ENCODE measurements at regions not wholly inside any gene's neighbourhood (a gene's known extent, or its start where the extent isn't known, plus 50 kb on each side); places are given as distances from the start of the nearest gene placed in this dataset.

- Histone ChIP-seq H2AFZ (ENCODE audit: low read length) (no peak overlapping the region), H3K9me3 (ENCODE audit: low read length) (no peaks in the 10 kb centered on the region), H4K20me1 (ENCODE audit: low read length) (no peaks in the 10 kb centered on the region), H3K4me2 (ENCODE audit: low read length) (peak overlapping the region; percentile 70), H3K27ac (ENCODE audit: low read length) (peak overlapping the region; percentile 79), H3K36me3 (ENCODE audit: low read depth, low read length) (no peaks in the 10 kb centered on the region), H3K9me2 (replicated peaks; ENCODE audit: low read length) (no peaks in the 10 kb centered on the region), H3F3A (ENCODE audit: low read length, unreplicated experiment) (no peaks in the 10 kb centered on the region), H3K4me3 (ENCODE audit: low read length) (peak overlapping the region; percentile 20; the same call in 1 of the 2 replicates), H3K27me3 (ENCODE audit: low read length) (no peaks in the 10 kb centered on the region), H3K79me2 (ENCODE audit: low read length) (no peaks in the 10 kb centered on the region), H3K9ac (ENCODE audit: low read length) (no peak overlapping the region), H3K4me1 (ENCODE audit: insufficient read depth, low read length) (peaks cover 50% of the 10 kb centered on the region)
- intact Hi-C loops (cut with micrococcal nuclease), result no loop called here
- POLR2A ChIA-PET (ENCODE audit: unreplicated experiment), result interaction anchor here (0.5 to 0.6 kb wide), 2 partner anchors 15 to 58 kb away, joined by 4 to 11 read pairs; partner anchors contain the start of gene GRAMD2B
- DNase-seq (peak; percentile 84), ATAC-seq (peak; percentile 52)
- BruUV-seq (replicated peaks), result no TSS peak
- no peak for TF ChIP-seq CTCF (conservative IDR thresholded peaks at IDR 0.05; ENCODE audit: low read depth, low read length)
- no peak for TF ChIP-seq EZH2 (IDR thresholded peaks at IDR 0.05; ENCODE audit: low read length, unreplicated experiment)
- TF ChIP-seq EZH2phosphoT487 (IDR thresholded peaks at IDR 0.05; ENCODE audit: borderline replicate concordance, low read length), result no peak
- CTCF ChIA-PET, result no interaction called here
These were observed 57.6 kb upstream of the GRAMD2B start for GRCh38 chr5:126365446-126366198.

GRCh38 chr5:126366199-126366560 lies 57.0 kb upstream of the GRAMD2B start:
- ChIA-PET POLR2A (ENCODE audit: unreplicated experiment) (interaction anchor here (0.5 to 0.6 kb wide), 2 partner anchors 16 to 95 kb away, joined by 3 to 11 read pairs; no protein-coding TSS in a partner anchor), CTCF (no interaction called here)
- Histone ChIP-seq H3K79me2 (ENCODE audit: low read length) (no peaks in the 10 kb centered on the region), H3K27me3 (ENCODE audit: low read length) (no peaks in the 10 kb centered on the region), H3K9ac (ENCODE audit: low read length) (no peak overlapping the region), H3K4me1 (ENCODE audit: insufficient read depth, low read length) (peaks cover 55% of the 10 kb centered on the region), H3F3A (ENCODE audit: low read length, unreplicated experiment) (no peaks in the 10 kb centered on the region), H4K20me1 (ENCODE audit: low read length) (no peaks in the 10 kb centered on the region), H3K27ac (ENCODE audit: low read length) (peak overlapping the region; percentile 79), H3K4me3 (ENCODE audit: low read length) (peak overlapping the region; percentile 20; the same call in 1 of the 2 replicates), H3K9me3 (ENCODE audit: low read length) (no peaks in the 10 kb centered on the region), H3K9me2 (replicated peaks; ENCODE audit: low read length) (no peaks in the 10 kb centered on the region), H3K36me3 (ENCODE audit: low read depth, low read length) (no peaks in the 10 kb centered on the region), H2AFZ (ENCODE audit: low read length) (no peak overlapping the region), H3K4me2 (ENCODE audit: low read length) (peak overlapping the region; percentile 65)
- DNase-seq (peak; percentile 38), ATAC-seq (no peak)
- BruUV-seq (replicated peaks), result no TSS peak
- intact Hi-C loops (cut with micrococcal nuclease), result no loop called here
- TF ChIP-seq EZH2 (IDR thresholded peaks at IDR 0.05; ENCODE audit: low read length, unreplicated experiment) (no peak), EZH2phosphoT487 (IDR thresholded peaks at IDR 0.05; ENCODE audit: borderline replicate concordance, low read length) (no peak), CTCF (conservative IDR thresholded peaks at IDR 0.05; ENCODE audit: low read depth, low read length) (no peak)

- Histone ChIP-seq H3K4me3 (ENCODE audit: low read length) (no peak overlapping the region), H3K27ac (ENCODE audit: low read length) (no peak overlapping the region), H3K4me2 (ENCODE audit: low read length) (peak overlapping the region; percentile 50; the same call in 1 of the 2 replicates), H2AFZ (ENCODE audit: low read length) (no peak overlapping the region), H3K4me1 (ENCODE audit: insufficient read depth, low read length) (peaks cover 67% of the 10 kb centered on the region), H3K36me3 (ENCODE audit: low read depth, low read length) (no peaks in the 10 kb centered on the region), H3K9me2 (replicated peaks; ENCODE audit: low read length) (no peaks in the 10 kb centered on the region), H3K9ac (ENCODE audit: low read length) (no peak overlapping the region), H4K20me1 (ENCODE audit: low read length) (no peaks in the 10 kb centered on the region), H3F3A (ENCODE audit: low read length, unreplicated experiment) (no peaks in the 10 kb centered on the region), H3K9me3 (ENCODE audit: low read length) (no peaks in the 10 kb centered on the region), H3K79me2 (ENCODE audit: low read length) (peaks cover 18% of the 10 kb centered on the region), H3K27me3 (ENCODE audit: low read length) (no peaks in the 10 kb centered on the region)
- intact Hi-C loops (cut with micrococcal nuclease), result no loop called here
- ChIA-PET CTCF (no interaction called here), POLR2A (ENCODE audit: unreplicated experiment) (no interaction called here)
- BruUV-seq (replicated peaks), result no TSS peak
- ATAC-seq, result no peak
- peak; percentile 66 for DNase-seq
- TF ChIP-seq EZH2 (IDR thresholded peaks at IDR 0.05; ENCODE audit: low read length, unreplicated experiment) (no peak), CTCF (conservative IDR thresholded peaks at IDR 0.05; ENCODE audit: low read depth, low read length) (no peak), EZH2phosphoT487 (IDR thresholded peaks at IDR 0.05; ENCODE audit: borderline replicate concordance, low read length) (no peak)
These were observed 54.9 kb upstream of the GRAMD2B start for GRCh38 chr5:126368239-126368812.
